GM20000 (cell line): ENCODE measurements at regions not wholly inside any gene's neighbourhood (a gene's known extent, or its start where the extent isn't known, plus 50 kb on each side); places are given as distances from the start of the nearest gene placed in this dataset.

ENCODE experiments used
- DNase-seq: peaks from one replicate; pipeline ENCODE4 v3.0.0; 2012; ENCODE audit warnings: low spot score
- TF ChIP-seq, protein P1 (sequence below): IDR thresholded peaks from 2 replicates; pipeline ENCODE4 v1.5.1; 2012; ENCODE audit warnings: mild to moderate bottlenecking, control low read depth; ENCODE audit errors: extremely low read depth, missing control alignments

DNA sequence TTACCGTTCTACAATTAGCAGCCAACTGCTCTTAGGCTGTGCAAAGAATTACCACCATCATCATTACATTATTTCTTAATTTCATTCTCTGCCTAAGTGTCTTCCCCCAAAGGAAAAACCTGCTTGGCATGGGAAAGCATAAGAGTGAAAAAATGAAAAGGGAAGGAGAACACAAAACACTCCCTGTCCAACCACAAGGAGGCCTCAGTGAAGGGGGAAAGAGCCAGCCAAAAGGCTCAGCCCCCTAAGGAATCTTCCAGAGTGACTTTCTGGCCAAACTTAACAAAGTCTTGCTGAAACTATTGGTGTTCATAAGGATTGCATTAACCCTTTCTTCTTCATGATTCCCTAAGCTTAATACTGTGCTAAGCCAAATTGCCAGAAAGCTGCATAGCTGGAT lies 287.4 kb downstream of the SMARCA1 start:
- TF ChIP-seq, protein P1, sequence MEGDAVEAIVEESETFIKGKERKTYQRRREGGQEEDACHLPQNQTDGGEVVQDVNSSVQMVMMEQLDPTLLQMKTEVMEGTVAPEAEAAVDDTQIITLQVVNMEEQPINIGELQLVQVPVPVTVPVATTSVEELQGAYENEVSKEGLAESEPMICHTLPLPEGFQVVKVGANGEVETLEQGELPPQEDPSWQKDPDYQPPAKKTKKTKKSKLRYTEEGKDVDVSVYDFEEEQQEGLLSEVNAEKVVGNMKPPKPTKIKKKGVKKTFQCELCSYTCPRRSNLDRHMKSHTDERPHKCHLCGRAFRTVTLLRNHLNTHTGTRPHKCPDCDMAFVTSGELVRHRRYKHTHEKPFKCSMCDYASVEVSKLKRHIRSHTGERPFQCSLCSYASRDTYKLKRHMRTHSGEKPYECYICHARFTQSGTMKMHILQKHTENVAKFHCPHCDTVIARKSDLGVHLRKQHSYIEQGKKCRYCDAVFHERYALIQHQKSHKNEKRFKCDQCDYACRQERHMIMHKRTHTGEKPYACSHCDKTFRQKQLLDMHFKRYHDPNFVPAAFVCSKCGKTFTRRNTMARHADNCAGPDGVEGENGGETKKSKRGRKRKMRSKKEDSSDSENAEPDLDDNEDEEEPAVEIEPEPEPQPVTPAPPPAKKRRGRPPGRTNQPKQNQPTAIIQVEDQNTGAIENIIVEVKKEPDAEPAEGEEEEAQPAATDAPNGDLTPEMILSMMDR: no peak
- no peak for DNase-seq

DNA sequence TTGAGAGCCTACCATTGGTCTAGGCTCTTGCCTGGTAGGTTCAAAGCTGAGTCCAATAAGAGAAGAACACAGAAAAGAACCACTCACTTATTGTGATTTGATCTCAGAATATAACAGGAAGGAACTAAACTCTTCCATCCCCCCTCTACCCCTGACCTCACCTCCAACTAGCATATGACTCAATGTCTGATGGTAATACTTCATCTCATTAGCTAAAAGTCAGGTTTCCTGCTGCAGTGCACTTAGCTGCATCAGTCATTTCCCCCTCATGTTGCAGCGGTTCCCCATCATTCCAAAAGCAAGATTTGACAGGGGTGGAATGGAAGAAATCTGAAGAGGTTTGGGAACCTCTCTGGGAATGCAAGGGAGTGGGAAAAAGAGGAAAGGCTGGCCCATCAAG lies 289.5 kb downstream of the SMARCA1 start:
- DNase-seq: no peak
- TF ChIP-seq, protein P1: no peak

DNA sequence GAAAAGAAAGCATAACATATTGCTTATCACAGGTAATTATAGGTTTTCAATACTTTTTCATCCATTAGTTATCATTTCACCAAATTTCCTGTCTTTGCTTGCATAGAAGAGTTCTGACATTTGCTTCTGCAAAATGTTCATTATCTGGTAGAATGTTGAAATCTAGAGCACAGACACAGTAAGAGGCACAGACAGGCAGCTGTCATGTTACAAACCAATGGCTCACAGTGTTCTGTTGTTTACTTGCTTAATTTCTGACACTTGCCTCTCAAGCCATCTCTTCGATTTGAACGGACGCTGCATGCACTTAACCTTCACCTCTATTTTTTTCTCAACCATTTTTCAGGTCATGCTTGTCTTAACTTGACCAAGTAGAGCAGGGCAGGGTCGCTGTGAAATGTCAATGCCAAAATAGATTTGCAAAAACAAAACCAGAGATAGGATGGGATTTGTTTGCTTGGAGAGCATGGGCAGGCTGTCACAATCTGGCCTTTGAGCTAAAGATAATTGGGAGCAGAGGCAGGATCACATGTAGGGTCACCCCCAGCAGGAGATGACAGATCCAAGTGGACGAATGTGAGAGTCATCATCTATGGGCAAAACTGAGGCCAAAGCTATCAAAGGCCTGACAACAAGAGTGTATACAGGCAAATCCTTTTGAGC lies 292.3 kb downstream of the SMARCA1 start:
- TF ChIP-seq, protein P1: no peak
- no peak for DNase-seq

DNA sequence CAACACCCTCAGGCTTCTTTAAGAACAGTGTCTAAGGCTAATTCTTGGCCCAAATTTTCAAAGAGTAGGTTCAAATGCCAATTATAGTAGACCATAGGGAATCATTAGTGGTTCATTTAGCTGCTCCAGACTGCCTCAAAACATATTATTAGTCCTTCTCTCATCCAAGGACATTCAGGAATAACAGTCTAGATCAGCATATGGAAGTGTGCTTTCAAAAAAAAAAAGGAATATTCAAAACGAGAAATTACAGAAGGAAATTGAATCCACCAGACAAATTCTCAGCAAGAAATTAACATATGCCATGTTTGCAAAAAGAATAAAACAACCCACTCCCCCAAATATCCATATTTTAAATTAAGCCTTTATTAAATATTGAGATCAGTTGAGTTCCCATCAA lies 293.1 kb downstream of the SMARCA1 start:
- TF ChIP-seq, protein P1: no peak
- no peak for DNase-seq

DNA sequence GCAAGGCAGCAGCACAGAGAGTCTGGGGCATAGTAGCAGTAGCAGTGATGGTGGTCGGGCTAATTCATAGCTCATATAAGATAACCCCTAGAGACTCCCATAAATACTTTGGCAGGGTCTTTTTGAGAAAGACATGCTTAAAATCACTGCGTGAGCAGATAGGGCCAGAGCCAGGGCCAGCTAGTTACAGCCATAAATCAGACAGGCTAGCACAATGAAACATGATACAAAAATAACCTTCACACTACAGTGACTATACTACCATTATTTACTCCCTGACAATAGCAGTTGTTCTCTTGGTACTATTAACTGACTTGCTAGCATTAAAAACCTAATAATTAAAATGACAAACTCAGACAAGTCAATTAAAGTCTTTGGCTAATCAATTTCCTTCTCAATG lies 295.9 kb downstream of the SMARCA1 start:
- TF ChIP-seq, protein P1: no peak

DNA sequence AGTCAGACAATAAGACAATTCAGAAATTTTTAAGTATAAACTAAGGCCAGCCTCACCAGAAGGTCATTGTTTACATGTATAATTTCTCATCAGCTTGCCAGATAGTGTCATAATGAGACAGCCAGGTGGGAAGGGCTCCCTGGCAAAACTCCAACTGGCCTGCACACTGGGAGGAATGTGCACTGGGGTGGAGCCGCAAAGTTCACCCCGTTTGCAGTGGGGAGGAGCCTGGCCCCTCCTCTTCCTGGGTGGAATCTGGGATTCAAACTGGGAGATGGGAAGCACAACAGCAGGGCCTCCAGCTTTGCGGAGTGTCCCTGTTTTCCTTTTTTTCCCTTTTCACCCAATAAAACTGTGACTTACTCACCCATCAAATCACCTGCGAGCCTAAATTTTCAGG lies 329.9 kb downstream of the SMARCA1 start:
- TF ChIP-seq, protein P1: no peak
- DNase-seq: no peak

More for the DNA sequence above, 295.9 kb downstream of the SMARCA1 start:
- DNase-seq: no peak

DNA sequence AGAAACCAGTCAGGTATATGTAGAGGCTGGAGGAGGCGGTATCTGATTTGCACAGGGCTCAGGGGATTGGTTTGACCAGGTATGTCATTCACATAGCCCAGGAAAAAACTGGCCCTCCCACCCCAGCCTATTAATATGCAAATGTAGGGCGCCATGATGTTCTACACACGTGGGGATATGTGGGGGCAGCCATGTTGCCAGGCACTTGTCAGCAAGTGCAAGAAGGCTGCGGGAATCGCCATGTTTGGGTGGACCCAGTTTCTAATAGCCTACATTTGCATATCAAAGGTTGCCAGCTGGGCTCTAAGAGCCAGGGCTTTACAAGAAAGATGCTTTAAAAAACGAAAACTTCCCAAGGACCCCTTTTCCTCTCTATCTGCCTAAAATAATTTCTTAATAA lies 335.1 kb downstream of the SMARCA1 start:
- DNase-seq: no peak
- TF ChIP-seq, protein P1: no peak
